Large intestine (tissue), 3 donors: ENCODE measurements at regions not wholly inside any gene's neighbourhood (a gene's known extent, or its start where the extent isn't known, plus 50 kb on each side); places are given as distances from the start of the nearest gene placed in this dataset.
"Not testable (repeated sequence)": the region's sequence is repeated elsewhere in the genome, so short reads cannot be mapped to it uniquely, and the experiment has no call there.

Experiments used
- DNase-seq, 2 donors: peaks; one replicate each; pipeline versions ENCODE4 v3.0.0 to v3.0.0-alpha.2; 2013
- H3K27ac ChIP-seq: one replicate; pipeline ENCODE4 v1.5.1; 2013; ENCODE audit warnings: low read length
- H3K27me3 ChIP-seq: 2 replicates; pipeline ENCODE4 v1.6.1; 2013; ENCODE audit warnings: low read length; ENCODE audit not compliant: control insufficient read depth, insufficient read depth
- H3K36me3 ChIP-seq: 2 replicates; pipeline ENCODE4 v1.6.1; 2013; ENCODE audit warnings: low read length; ENCODE audit not compliant: control insufficient read depth, insufficient read depth
- H3K4me1 ChIP-seq: one replicate; pipeline ENCODE4 v1.6.1; 2013; ENCODE audit warnings: low read length; ENCODE audit not compliant: control insufficient read depth, insufficient read depth
- H3K4me3 ChIP-seq: one replicate; pipeline ENCODE4 v1.5.1; 2013; ENCODE audit warnings: low read length
- H3K9me3 ChIP-seq: one replicate; pipeline ENCODE4 v1.6.1; 2013; ENCODE audit warnings: mild to moderate bottlenecking, low read depth, low read length, moderate library complexity; ENCODE audit not compliant: control insufficient read depth
- WGBS: methylation state at CpG from one replicate; pipeline ENCODE4 v1.1.5; 2013; ENCODE audit warnings: low lambda C conversion rate; ENCODE audit not compliant: insufficient coverage; 5-methylcytosine and 5-hydroxymethylcytosine counted together

DNA sequence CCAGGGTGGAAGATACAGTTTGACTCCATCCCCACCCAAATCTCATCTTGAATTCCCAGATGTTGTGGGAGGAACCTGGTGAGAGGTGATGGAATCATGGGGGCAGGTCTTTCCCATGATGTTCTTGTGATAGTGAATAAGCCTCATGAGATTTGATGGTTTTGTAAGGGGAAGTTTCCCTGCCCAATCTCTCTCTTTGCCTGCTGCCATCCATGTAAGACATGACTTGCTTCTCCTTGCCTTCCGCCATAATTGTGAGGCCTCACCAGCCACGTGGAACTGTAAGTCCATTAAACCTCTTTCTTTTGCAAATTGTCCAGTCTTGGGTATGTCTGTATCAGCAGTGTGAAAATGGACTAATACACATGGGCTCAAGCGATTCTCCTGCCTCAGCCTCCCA lies 59.4 kb upstream of the LHX5 start:
- H3K4me1 ChIP-seq, DNase-seq, H3K27ac ChIP-seq, H3K36me3 ChIP-seq, H3K9me3 ChIP-seq, H3K4me3 ChIP-seq: not testable (repeated sequence)
- H3K27me3 ChIP-seq = peaks cover 11% of the 10 kb centered on the region
- no CpG with 5 or more reads among the region's 3 CpGs for WGBS

- WGBS = no CpG with 5 or more reads among the region's 14 CpGs
- H3K4me1 ChIP-seq = no peaks in the 10 kb centered on the region
Observed at GRCh38 chr12:113528606-113529293, 57.1 kb upstream of the LHX5 start.

GRCh38 chr12:113525066-113525465 lies 53.4 kb upstream of the LHX5 start:
- no peak for DNase-seq
- no CpG with 5 or more reads among the region's 7 CpGs for WGBS
- Histone ChIP-seq H3K27me3 (peaks cover 37% of the 10 kb centered on the region), H3K36me3 (no peaks in the 10 kb centered on the region), H3K4me1 (no peaks in the 10 kb centered on the region), H3K4me3 (no peak overlapping the region), H3K9me3 (no peaks in the 10 kb centered on the region), H3K27ac (no peak overlapping the region)

More at GRCh38 chr12:113528606-113529293, 57.1 kb upstream of the LHX5 start:
- Histone ChIP-seq H3K27me3 (peaks cover 16% of the 10 kb centered on the region), H3K4me3 (no peak overlapping the region), H3K27ac (no peak overlapping the region), H3K36me3 (no peaks in the 10 kb centered on the region), H3K9me3 (no peaks in the 10 kb centered on the region)
- DNase-seq = no peak

GRCh38 chr12:113524495-113524894 lies 52.8 kb upstream of the LHX5 start:
- Histone ChIP-seq H3K36me3 (no peaks in the 10 kb centered on the region), H3K4me3 (no peak overlapping the region), H3K27ac (no peak overlapping the region), H3K27me3 (peaks cover 41% of the 10 kb centered on the region), H3K9me3 (no peaks in the 10 kb centered on the region), H3K4me1 (no peaks in the 10 kb centered on the region)
- WGBS = no CpG with 5 or more reads among the region's 5 CpGs
- DNase-seq = no peak

GRCh38 chr12:113521708-113522107 lies 50.0 kb upstream of the LHX5 start:
- H3K27me3 ChIP-seq = peaks cover 60% of the 10 kb centered on the region
- no CpG with 5 or more reads among the region's 8 CpGs for WGBS
- no peak overlapping the region for H3K27ac ChIP-seq
- no peaks in the 10 kb centered on the region for H3K9me3 ChIP-seq
- no peaks in the 10 kb centered on the region for H3K36me3 ChIP-seq
- H3K4me1 ChIP-seq = no peaks in the 10 kb centered on the region
- no peak overlapping the region for H3K4me3 ChIP-seq
- DNase-seq = no peak
